HFFc6 (cell line): ENCODE measurements at regions not wholly inside any gene's neighbourhood (a gene's known extent, or its start where the extent isn't known, plus 50 kb on each side); places are given as distances from the start of the nearest gene placed in this dataset.

Source experiments
- DNase-seq: peaks from one replicate; pipeline ENCODE4 v3.0.0-alpha.2; 2018
- H3K27ac Mint-ChIP-seq: 2 replicates; pipeline ENCODE4 v1.8.0; 2020; ENCODE audit warnings: mild to moderate bottlenecking, mixed read lengths
- H3K27me3 Mint-ChIP-seq: 2 replicates; pipeline ENCODE4 v1.8.0; 2021; ENCODE audit warnings: mild to moderate bottlenecking, moderate library complexity, mixed read lengths; ENCODE audit not compliant: insufficient read depth
- H3K36me3 Mint-ChIP-seq: 2 replicates; pipeline ENCODE4 v1.8.0; 2021; ENCODE audit warnings: low read depth, mixed read lengths
- H3K4me1 Mint-ChIP-seq: 2 replicates; pipeline ENCODE4 v1.8.0; 2020; ENCODE audit warnings: low read depth, mixed read lengths
- H3K4me3 Mint-ChIP-seq: 2 replicates; pipeline ENCODE4 v1.8.0; 2020; ENCODE audit warnings: mild to moderate bottlenecking, moderate library complexity, mixed read lengths
- H3K9me3 Mint-ChIP-seq: 2 replicates; pipeline ENCODE4 v1.8.0; 2020; ENCODE audit warnings: mild to moderate bottlenecking, mixed read lengths
- TF ChIP-seq, protein P1 (sequence below): fragments of 200-600 bp; sonication (generic); IDR thresholded peaks from 2 replicates; pipeline ENCODE4 v1.5.0; 2021; ENCODE audit warnings: antibody characterized with exemption, mild to moderate bottlenecking

DNA sequence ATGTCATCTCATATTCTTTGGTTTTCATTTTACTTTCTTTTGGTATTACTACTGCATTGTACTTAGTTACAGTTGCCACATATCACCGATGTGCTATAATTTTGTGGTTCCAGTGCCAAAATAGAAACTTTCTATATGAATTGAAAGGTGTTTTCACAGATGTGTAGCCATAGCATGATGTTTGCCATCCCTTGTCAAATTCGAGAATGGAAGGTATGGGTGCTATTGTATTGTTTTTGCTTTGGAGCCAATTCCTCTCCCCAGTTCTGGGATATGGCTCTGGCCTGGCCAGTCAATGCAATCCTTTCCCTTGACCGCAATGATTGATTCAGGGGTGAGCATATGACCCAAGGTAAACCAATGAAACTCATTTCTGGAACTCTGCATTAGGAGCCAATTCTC is 86.2 kb upstream of the RPS6KA3 start:
- TF ChIP-seq, protein P1, sequence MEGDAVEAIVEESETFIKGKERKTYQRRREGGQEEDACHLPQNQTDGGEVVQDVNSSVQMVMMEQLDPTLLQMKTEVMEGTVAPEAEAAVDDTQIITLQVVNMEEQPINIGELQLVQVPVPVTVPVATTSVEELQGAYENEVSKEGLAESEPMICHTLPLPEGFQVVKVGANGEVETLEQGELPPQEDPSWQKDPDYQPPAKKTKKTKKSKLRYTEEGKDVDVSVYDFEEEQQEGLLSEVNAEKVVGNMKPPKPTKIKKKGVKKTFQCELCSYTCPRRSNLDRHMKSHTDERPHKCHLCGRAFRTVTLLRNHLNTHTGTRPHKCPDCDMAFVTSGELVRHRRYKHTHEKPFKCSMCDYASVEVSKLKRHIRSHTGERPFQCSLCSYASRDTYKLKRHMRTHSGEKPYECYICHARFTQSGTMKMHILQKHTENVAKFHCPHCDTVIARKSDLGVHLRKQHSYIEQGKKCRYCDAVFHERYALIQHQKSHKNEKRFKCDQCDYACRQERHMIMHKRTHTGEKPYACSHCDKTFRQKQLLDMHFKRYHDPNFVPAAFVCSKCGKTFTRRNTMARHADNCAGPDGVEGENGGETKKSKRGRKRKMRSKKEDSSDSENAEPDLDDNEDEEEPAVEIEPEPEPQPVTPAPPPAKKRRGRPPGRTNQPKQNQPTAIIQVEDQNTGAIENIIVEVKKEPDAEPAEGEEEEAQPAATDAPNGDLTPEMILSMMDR = no peak
- Mint-ChIP-seq H3K36me3 (no peaks in the 10 kb centered on the region), H3K4me1 (no peaks in the 10 kb centered on the region), H3K9me3 (no peaks in the 10 kb centered on the region), H3K27me3 (peaks cover 9% of the 10 kb centered on the region), H3K4me3 (no peak overlapping the region), H3K27ac (no peak overlapping the region)
- no peak for DNase-seq

DNA sequence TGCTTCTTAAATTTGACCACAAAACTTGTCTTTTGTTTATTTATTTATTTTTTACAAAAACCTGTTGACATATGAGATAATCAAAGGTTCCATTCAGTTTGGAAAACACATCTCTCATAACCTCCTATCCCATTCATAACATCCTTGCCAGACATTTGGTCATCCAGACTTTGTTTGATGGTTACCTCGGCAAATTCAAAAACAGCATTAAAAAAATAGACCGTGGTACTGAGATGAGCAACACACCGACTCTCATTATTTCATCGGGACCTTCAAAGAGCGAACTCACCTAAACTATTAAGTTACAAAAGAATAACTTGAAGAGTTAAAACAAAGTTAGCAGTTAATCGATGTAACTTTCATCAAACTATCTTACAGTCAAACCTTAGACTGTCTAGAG is 85.8 kb upstream of the RPS6KA3 start:
- no peak overlapping the region for H3K27ac Mint-ChIP-seq
- no peaks in the 10 kb centered on the region for H3K4me1 Mint-ChIP-seq
- H3K9me3 Mint-ChIP-seq = no peaks in the 10 kb centered on the region

DNA sequence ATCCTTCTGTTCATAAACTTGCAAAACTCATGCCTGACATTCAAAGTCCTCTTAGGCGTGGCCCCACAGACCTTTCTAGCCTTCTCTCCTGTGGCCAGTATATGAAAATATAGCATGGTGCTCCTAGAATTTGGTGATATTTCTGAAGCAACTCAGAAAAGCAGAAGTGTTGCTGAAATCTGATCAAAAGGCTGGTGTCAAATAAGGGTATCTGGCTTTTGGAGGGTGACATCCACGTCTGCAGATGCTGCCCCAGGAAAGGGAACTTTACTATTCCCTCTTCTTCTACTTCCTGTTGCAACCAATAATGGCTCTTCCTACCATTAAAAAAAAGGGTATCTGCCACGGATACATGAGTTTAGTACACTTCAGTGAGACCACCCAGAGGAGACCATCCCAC is 83.9 kb upstream of the RPS6KA3 start:
- H3K27me3 Mint-ChIP-seq = peaks cover 3% of the 10 kb centered on the region; the same call in 1 of the 2 replicates
- H3K4me1 Mint-ChIP-seq = no peaks in the 10 kb centered on the region
- H3K36me3 Mint-ChIP-seq = no peaks in the 10 kb centered on the region
- H3K4me3 Mint-ChIP-seq = no peak overlapping the region
- TF ChIP-seq, protein P1 = no peak
- H3K9me3 Mint-ChIP-seq = no peaks in the 10 kb centered on the region
- H3K27ac Mint-ChIP-seq = no peak overlapping the region
- DNase-seq = no peak

More for the DNA sequence above, 85.8 kb upstream of the RPS6KA3 start:
- TF ChIP-seq, protein P1 = no peak
- Mint-ChIP-seq H3K4me3 (no peak overlapping the region), H3K27me3 (peaks cover 8% of the 10 kb centered on the region), H3K36me3 (no peaks in the 10 kb centered on the region)
- no peak for DNase-seq

DNA sequence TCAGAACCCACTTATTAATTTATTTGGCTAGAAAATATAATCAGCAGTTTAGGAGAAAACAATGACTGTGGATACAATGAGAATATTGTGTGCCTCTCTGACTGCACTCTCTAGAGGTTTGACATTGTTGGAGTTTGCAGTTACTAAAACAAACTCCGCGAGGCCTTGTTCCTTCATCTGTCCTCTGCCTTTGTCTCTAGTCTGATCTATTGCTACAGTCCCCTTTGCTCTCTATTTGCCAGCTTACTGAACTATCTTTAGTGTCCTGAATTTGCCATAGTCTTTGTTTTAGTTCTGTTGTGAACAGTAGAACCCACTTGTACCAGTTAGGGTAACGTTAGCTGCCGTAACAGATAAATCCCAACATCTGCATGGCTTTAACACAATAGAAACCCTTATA is 81.4 kb upstream of the RPS6KA3 start:
- Mint-ChIP-seq H3K27me3 (peaks cover 3% of the 10 kb centered on the region; the same call in 1 of the 2 replicates), H3K27ac (no peak overlapping the region), H3K4me3 (no peak overlapping the region), H3K36me3 (no peaks in the 10 kb centered on the region), H3K9me3 (no peaks in the 10 kb centered on the region), H3K4me1 (no peaks in the 10 kb centered on the region)
- TF ChIP-seq, protein P1 = no peak
- DNase-seq = no peak

DNA sequence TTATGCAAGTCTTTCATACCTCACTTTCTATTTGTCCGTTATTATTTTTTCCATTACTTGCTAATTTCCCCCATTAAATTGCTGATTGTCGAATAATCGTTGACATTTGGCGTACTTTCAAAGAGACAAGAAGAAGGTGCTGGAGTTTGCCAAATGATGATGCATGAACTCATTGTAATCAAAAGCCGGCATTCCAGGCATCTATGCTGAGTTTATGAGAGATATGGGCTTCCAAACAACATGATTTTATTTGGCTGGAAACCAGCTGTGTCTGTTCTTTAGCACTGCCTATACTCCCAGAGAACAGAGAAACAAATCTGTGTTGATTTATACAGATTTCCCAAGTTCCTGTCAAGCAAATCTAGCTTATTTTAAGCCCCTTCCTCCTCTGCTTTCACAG is 80.8 kb upstream of the RPS6KA3 start:
- DNase-seq = no peak
- H3K27ac Mint-ChIP-seq = no peak overlapping the region
- no peaks in the 10 kb centered on the region for H3K36me3 Mint-ChIP-seq
- no peaks in the 10 kb centered on the region for H3K4me1 Mint-ChIP-seq
- no peak overlapping the region for H3K4me3 Mint-ChIP-seq
- peaks cover 3% of the 10 kb centered on the region; the same call in 1 of the 2 replicates for H3K27me3 Mint-ChIP-seq
- H3K9me3 Mint-ChIP-seq = no peaks in the 10 kb centered on the region
- TF ChIP-seq, protein P1 = no peak

DNA sequence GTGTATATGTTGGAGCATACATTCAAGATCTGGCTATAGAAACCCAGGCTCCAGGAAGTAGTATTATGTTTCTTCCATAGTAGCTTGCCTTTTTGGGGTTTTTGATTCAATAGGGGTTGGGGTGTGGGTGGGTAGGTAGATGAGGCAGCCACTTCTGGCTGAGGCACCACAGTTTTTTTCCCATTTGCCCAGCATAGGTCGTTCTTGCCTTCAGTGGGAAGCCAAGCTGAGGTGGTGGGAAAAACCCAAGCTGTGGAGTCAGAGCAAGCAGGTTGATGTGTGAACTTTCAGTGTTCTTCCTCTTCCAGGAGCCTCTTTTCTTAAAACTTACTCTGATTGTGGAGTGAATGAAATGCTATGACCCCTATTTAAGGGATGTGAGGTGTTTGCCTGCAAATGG is 67.0 kb upstream of the RPS6KA3 start:
- no peak overlapping the region for H3K4me3 Mint-ChIP-seq
- no peaks in the 10 kb centered on the region for H3K9me3 Mint-ChIP-seq
- peaks cover 2% of the 10 kb centered on the region for H3K27me3 Mint-ChIP-seq
- no peak overlapping the region for H3K27ac Mint-ChIP-seq
- no peaks in the 10 kb centered on the region for H3K4me1 Mint-ChIP-seq
- no peak for DNase-seq
- TF ChIP-seq, protein P1 = no peak
- no peaks in the 10 kb centered on the region for H3K36me3 Mint-ChIP-seq
